OCI-LY7 (cell line): ENCODE measurements at regions not wholly inside any gene's neighbourhood (a gene's known extent, or its start where the extent isn't known, plus 50 kb on each side); places are given as distances from the start of the nearest gene placed in this dataset.

Experiments
- BruUV-seq: library from RNA; stranded (reverse); fragments of 400-500 nt; replicated peaks from 2 replicates; lab custom pipeline; 2021; lab: Mats Ljungman, UMichigan
- CTCF ChIA-PET: fragments of 300-600 bp; sonication (Branson Sonifier 250); formaldehyde crosslinking; loops from one replicate; lab custom pipeline; 2022; ENCODE audit warnings: antibody characterized with exemption; ENCODE audit not compliant: unreplicated experiment; lab: Charles Lee
- POLR2A ChIA-PET: fragments of 300-600 bp; sonication (Branson Sonifier 250); formaldehyde crosslinking; loops from one replicate; lab custom pipeline; 2022; ENCODE audit warnings: antibody characterized with exemption; lab: Charles Lee
- DNase-seq: peaks from one replicate; pipeline ENCODE4 v3.0.0-alpha.2; 2015; ENCODE audit warnings: low spot score
- H2AFZ ChIP-seq: fragments of 200-600 bp; sonication (generic), shearing (Covaris generic); 2 replicates; pipeline ENCODE4 v1.6.1; 2014; ENCODE audit warnings: mild to moderate bottlenecking, antibody characterized with exemption, low read length, moderate library complexity
- H3K27ac ChIP-seq: fragments of 200-600 bp; sonication (generic); 2 replicates; pipeline ENCODE4 v1.5.1; 2014; ENCODE audit warnings: mixed run types, low read depth, mild to moderate bottlenecking, moderate library complexity, low read length, inconsistent platforms; ENCODE audit not compliant: poor library complexity, severe bottlenecking
- H3K36me3 ChIP-seq: fragments of 200-600 bp; sonication (generic); 2 replicates; pipeline ENCODE4 v1.6.1; 2014; ENCODE audit warnings: mild to moderate bottlenecking, antibody characterized with exemption, low read length, moderate library complexity, mixed read lengths; ENCODE audit not compliant: insufficient read depth
- H3K4me1 ChIP-seq: fragments of 200-600 bp; sonication (generic); 2 replicates; pipeline ENCODE4 v1.5.1; 2014; ENCODE audit warnings: mild to moderate bottlenecking, low read length; ENCODE audit not compliant: insufficient read depth, poor library complexity, severe bottlenecking
- H3K4me2 ChIP-seq: fragments of 200-600 bp; sonication (generic); 2 replicates; pipeline ENCODE4 v1.6.1; 2014; ENCODE audit warnings: mild to moderate bottlenecking, low read length
- H3K4me3 ChIP-seq: fragments of 200-600 bp; sonication (generic); 2 replicates; pipeline ENCODE4 v1.5.1; 2014; ENCODE audit warnings: mild to moderate bottlenecking, low read depth, low read length; ENCODE audit not compliant: poor library complexity, severe bottlenecking
- H3K79me2 ChIP-seq: fragments of 200-600 bp; sonication (generic); 2 replicates; pipeline ENCODE4 v1.6.1; 2016; ENCODE audit warnings: low read depth, mild to moderate bottlenecking, low read length, moderate library complexity, mixed read lengths; ENCODE audit not compliant: insufficient read depth
- H3K9me2 ChIP-seq: fragments of 200-600 bp; sonication (generic); 2 replicates; pipeline ENCODE4 v1.6.1; 2016; ENCODE audit warnings: mild to moderate bottlenecking, low read length, mixed read lengths; ENCODE audit not compliant: insufficient read depth
- H3K9me3 ChIP-seq: fragments of 200-600 bp; sonication (generic); 2 replicates; pipeline ENCODE4 v1.6.1; 2014; ENCODE audit warnings: mild to moderate bottlenecking, mixed run types, low read length, mixed read lengths
- H4K20me1 ChIP-seq: fragments of 200-600 bp; sonication (generic); 2 replicates; pipeline ENCODE4 v1.6.1; 2014; ENCODE audit warnings: mild to moderate bottlenecking, antibody characterized with exemption, low read length, moderate library complexity, mixed read lengths; ENCODE audit not compliant: insufficient read depth
- EZH2phosphoT487 ChIP-seq: fragments of 200-600 bp; sonication (generic); IDR thresholded peaks from 2 replicates; pipeline ENCODE4 v1.6.1; 2018; ENCODE audit warnings: low read depth, borderline replicate concordance, mild to moderate bottlenecking, mixed run types, antibody characterized with exemption, low read length, moderate library complexity, mixed read lengths
- intact Hi-C: fragments of 100-400 bp; cut with micrococcal nuclease; formaldehyde crosslinking; loops from one replicate; pipeline ENCODE4 v1.10.0; 2022; ENCODE audit not compliant: unreplicated experiment
- TF ChIP-seq, protein P1 (sequence below): fragments of 200-600 bp; sonication (generic); conservative IDR thresholded peaks from 2 replicates; pipeline ENCODE4 v1.5.1; 2014; ENCODE audit warnings: mild to moderate bottlenecking, antibody characterized with exemption, low read length, moderate library complexity, mixed read lengths

DNA sequence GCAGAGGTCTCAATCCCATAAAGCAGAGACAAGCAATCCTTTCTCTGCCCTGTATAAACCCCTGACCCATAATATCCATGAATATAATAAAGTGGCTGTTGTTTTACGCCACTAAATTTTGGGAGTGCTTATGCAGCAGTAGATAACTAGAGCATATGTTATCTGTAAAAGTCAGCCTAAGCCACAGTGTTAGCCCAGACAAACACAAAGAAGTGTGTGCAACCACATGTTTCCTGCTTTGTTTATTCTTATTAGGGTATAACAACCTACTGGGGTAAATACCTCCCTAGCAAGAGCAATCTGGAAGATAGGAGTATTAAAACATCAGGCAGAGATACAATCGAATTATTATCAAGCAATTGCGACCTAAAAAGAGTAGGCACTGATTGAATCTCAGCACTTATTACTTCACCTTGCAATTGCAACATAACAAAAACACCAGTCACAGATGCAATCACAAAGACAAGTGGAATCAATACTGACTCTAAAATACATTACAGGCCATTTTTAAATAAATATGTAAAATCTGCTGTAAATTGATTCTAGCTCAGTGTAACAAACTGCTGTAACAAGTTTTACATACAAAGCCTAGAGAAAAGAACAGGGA is 94.6 kb upstream of the UBE2E2 start:
- Histone ChIP-seq H4K20me1 (no peaks in the 10 kb centered on the region), H3K4me1 (no peaks in the 10 kb centered on the region), H2AFZ (no peak overlapping the region), H3K27ac (no peak overlapping the region), H3K36me3 (no peaks in the 10 kb centered on the region), H3K4me2 (no peak overlapping the region), H3K4me3 (no peak overlapping the region), H3K9me3 (no peaks in the 10 kb centered on the region), H3K79me2 (no peaks in the 10 kb centered on the region), H3K9me2 (no peaks in the 10 kb centered on the region)
- TF ChIP-seq, protein P1, sequence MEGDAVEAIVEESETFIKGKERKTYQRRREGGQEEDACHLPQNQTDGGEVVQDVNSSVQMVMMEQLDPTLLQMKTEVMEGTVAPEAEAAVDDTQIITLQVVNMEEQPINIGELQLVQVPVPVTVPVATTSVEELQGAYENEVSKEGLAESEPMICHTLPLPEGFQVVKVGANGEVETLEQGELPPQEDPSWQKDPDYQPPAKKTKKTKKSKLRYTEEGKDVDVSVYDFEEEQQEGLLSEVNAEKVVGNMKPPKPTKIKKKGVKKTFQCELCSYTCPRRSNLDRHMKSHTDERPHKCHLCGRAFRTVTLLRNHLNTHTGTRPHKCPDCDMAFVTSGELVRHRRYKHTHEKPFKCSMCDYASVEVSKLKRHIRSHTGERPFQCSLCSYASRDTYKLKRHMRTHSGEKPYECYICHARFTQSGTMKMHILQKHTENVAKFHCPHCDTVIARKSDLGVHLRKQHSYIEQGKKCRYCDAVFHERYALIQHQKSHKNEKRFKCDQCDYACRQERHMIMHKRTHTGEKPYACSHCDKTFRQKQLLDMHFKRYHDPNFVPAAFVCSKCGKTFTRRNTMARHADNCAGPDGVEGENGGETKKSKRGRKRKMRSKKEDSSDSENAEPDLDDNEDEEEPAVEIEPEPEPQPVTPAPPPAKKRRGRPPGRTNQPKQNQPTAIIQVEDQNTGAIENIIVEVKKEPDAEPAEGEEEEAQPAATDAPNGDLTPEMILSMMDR = no peak
- TF ChIP-seq EZH2phosphoT487 = no peak
- ChIA-PET CTCF (no interaction called here), POLR2A (interaction anchor here (0.6 kb wide), 1 partner anchor 59 kb away, joined by 3 read pairs; no protein-coding TSS in a partner anchor)
- intact Hi-C loops = no loop called here
- no TSS peak for BruUV-seq
- DNase-seq = no peak

DNA sequence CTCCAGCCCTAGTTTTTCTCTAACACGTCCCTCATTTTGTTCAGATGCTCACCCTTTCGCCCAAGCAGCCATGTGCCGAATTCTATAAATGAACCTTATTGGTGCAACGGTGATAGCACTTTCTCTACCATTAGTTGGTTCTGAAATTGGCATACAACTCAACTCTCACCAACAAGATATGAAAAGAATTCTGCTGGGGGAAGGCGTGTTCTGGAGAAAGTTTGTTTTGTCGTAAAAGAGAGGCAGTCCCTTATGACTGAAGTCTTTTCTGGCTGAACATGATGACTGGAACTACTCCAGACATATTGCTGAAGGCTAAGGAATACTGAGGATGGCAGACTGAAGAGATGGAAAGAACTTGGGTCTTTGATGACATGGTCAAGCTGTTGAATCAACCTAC is 91.8 kb upstream of the UBE2E2 start:
- Histone ChIP-seq H4K20me1 (no peaks in the 10 kb centered on the region), H3K9me3 (no peaks in the 10 kb centered on the region), H2AFZ (no peak overlapping the region), H3K27ac (no peak overlapping the region), H3K4me3 (no peak overlapping the region), H3K4me2 (no peak overlapping the region), H3K36me3 (no peaks in the 10 kb centered on the region), H3K79me2 (no peaks in the 10 kb centered on the region), H3K9me2 (no peaks in the 10 kb centered on the region), H3K4me1 (no peaks in the 10 kb centered on the region)
- intact Hi-C loops = no loop called here
- CTCF ChIA-PET = no interaction called here
- no peak for TF ChIP-seq EZH2phosphoT487
- TF ChIP-seq, protein P1 = no peak
- POLR2A ChIA-PET = interaction anchor here (0.7 kb wide), 1 partner anchor 770 kb away, joined by 3 read pairs; no protein-coding TSS in a partner anchor
- no peak for DNase-seq
- BruUV-seq = no TSS peak

DNA sequence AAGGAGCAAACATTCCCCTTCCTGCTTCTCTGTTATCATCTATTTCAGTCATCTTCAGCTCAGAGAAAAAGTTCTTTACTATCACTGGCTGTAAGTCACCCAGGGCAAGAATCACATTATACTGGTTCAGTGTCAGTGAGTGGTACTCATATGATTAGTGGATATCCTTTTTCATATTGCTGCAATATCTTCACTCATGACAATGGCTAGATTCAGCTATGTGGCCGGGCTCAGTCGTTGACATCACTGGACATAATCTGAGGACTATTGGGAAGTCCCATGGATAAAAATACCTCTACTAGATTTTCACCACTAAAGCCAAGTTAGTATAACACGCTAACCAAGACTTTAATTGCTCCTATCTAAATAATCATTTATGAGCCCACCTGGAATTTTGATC is 91.3 kb upstream of the UBE2E2 start:
- Histone ChIP-seq H2AFZ (no peak overlapping the region), H3K9me3 (no peaks in the 10 kb centered on the region), H3K79me2 (no peaks in the 10 kb centered on the region), H3K4me2 (no peak overlapping the region), H3K36me3 (no peaks in the 10 kb centered on the region), H3K4me3 (no peak overlapping the region), H3K4me1 (no peaks in the 10 kb centered on the region), H3K27ac (no peak overlapping the region), H3K9me2 (no peaks in the 10 kb centered on the region), H4K20me1 (no peaks in the 10 kb centered on the region)
- BruUV-seq = no TSS peak
- POLR2A ChIA-PET = no interaction called here
- TF ChIP-seq EZH2phosphoT487 = no peak
- TF ChIP-seq, protein P1 = no peak
- intact Hi-C loops = no loop called here
- CTCF ChIA-PET = no interaction called here
- no peak for DNase-seq
